ENCODE measurements at regions not wholly inside any gene's neighbourhood (a gene's known extent, or its start where the extent isn't known, plus 50 kb on each side); places are given as distances from the start of the nearest gene placed in this dataset.

DNA sequence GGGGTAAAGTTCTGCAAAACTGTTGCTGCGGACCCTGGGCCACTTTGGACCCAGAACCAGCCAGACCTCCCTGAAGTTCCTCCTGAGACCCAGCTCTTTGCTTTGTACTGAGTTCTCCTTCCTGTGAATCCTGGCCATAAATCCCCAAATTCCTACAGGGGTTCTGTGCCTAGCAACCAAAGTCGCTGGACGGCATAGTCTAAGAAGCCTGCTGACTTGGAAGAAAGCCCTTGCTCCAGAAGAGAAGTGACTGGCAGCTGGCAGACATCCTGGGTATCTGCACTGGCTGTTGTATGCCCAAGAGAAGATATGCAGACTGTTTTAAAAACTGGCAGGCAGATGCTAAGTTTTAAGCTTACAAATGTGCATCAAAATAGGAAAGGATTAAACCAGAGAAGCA, 99.9 kb upstream of the SLC24A4 start:
- Histone ChIP-seq H2AFZ (ENCODE audit: control insufficient read depth, low read length) (no peak overlapping the region), H3K4me2 (ENCODE audit: control insufficient read depth, extremely low read depth, insufficient read depth, low read depth, low read length) (no peak overlapping the region), H4K20me1 (ENCODE audit: control insufficient read depth, extremely low read depth, insufficient read depth, low read length) (no peaks in the 10 kb centered on the region), H3K79me2 (ENCODE audit: control insufficient read depth, insufficient read depth, low read length) (no peaks in the 10 kb centered on the region), H3K4me1 (ENCODE audit: control insufficient read depth, extremely low read depth, insufficient read depth, low read length) (no peaks in the 10 kb centered on the region), H3K36me3 (ENCODE audit: control insufficient read depth in 2 of 2, extremely low read depth in 1 of 2, insufficient read depth in 2 of 2, low read length in 2 of 2) (no peaks in the 10 kb centered on the region), H3K4me3 (ENCODE audit: control insufficient read depth in 2 of 3, extremely low read depth in 1 of 3, insufficient read depth in 2 of 3, low read depth in 1 of 3, low read length in 3 of 3) (no peak overlapping the region), H3K27me3 (ENCODE audit: control insufficient read depth, extremely low read depth, insufficient read depth, low read length) (peaks cover 6% of the 10 kb centered on the region), H3K27ac (ENCODE audit: control insufficient read depth, insufficient read depth, low read length) (no peak overlapping the region), H3K9me1 (ENCODE audit: control insufficient read depth, extremely low read depth, insufficient read depth, low read length) (no peaks in the 10 kb centered on the region), H3K9me3 (ENCODE audit: control insufficient read depth, low read depth, low read length) (no peaks in the 10 kb centered on the region), H3K9ac (ENCODE audit: control insufficient read depth, extremely low read depth, insufficient read depth, low read length) (no peak overlapping the region)
- DNase-seq (ENCODE audit: low read depth, low spot score) = no peak
- no peak for FAIRE-seq
- TF ChIP-seq, protein P1, sequence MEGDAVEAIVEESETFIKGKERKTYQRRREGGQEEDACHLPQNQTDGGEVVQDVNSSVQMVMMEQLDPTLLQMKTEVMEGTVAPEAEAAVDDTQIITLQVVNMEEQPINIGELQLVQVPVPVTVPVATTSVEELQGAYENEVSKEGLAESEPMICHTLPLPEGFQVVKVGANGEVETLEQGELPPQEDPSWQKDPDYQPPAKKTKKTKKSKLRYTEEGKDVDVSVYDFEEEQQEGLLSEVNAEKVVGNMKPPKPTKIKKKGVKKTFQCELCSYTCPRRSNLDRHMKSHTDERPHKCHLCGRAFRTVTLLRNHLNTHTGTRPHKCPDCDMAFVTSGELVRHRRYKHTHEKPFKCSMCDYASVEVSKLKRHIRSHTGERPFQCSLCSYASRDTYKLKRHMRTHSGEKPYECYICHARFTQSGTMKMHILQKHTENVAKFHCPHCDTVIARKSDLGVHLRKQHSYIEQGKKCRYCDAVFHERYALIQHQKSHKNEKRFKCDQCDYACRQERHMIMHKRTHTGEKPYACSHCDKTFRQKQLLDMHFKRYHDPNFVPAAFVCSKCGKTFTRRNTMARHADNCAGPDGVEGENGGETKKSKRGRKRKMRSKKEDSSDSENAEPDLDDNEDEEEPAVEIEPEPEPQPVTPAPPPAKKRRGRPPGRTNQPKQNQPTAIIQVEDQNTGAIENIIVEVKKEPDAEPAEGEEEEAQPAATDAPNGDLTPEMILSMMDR (optimal IDR thresholded peaks at IDR 0.05 in 1 of 3, IDR thresholded peaks at IDR 0.05 in 1 of 3, conservative IDR thresholded peaks at IDR 0.05 in 1 of 3; ENCODE audit: extremely low read depth in 1 of 3, insufficient read depth in 2 of 3, low read length in 3 of 3) = no peak
- no peak for TF ChIP-seq EZH2 (IDR thresholded peaks at IDR 0.05; ENCODE audit: low read length)
- dilution Hi-C loops (cut with MboI; ENCODE audit: extremely low pct_ligation_motif_present, low sequenced_read_pairs) = no loop called here

DNA sequence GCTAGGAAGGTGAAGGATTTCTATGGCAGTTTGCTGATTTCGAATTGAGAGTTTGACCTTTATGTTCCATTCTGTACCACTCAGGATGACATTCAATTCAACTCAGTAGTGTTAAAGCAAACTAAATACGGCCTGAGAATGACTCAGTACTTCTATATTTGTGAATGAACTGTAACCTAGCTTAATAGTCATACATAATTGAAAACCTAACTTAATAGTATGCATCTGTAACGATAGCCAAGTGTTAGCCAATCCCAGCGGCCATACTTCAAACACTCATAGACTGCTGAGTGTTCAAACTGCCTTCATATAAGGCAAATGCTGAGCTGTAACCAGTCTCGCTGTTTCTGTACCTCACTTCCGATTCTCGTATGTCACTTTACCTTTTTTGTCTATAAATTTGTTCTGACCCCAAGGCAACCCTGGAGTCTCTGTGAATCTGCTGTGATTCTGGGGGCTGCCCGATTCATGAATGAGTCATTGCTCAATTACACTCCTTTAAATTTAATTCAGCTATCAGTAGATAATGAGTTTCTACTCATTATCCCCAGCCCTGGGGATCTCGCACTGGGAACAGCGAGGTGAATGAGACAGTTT, 98.5 kb upstream of the SLC24A4 start:
- Histone ChIP-seq H3K79me2 (ENCODE audit: control insufficient read depth, insufficient read depth, low read length) (no peaks in the 10 kb centered on the region), H3K27me3 (ENCODE audit: control insufficient read depth, extremely low read depth, insufficient read depth, low read length) (peaks cover 6% of the 10 kb centered on the region), H3K36me3 (ENCODE audit: control insufficient read depth in 2 of 2, extremely low read depth in 1 of 2, insufficient read depth in 2 of 2, low read length in 2 of 2) (no peaks in the 10 kb centered on the region), H3K9ac (ENCODE audit: control insufficient read depth, extremely low read depth, insufficient read depth, low read length) (no peak overlapping the region), H3K4me1 (ENCODE audit: control insufficient read depth, extremely low read depth, insufficient read depth, low read length) (no peaks in the 10 kb centered on the region), H3K27ac (ENCODE audit: control insufficient read depth, insufficient read depth, low read length) (no peak overlapping the region), H3K9me3 (ENCODE audit: control insufficient read depth, low read depth, low read length) (no peaks in the 10 kb centered on the region), H3K4me2 (ENCODE audit: control insufficient read depth, extremely low read depth, insufficient read depth, low read depth, low read length) (no peak overlapping the region), H4K20me1 (ENCODE audit: control insufficient read depth, extremely low read depth, insufficient read depth, low read length) (no peaks in the 10 kb centered on the region), H3K9me1 (ENCODE audit: control insufficient read depth, extremely low read depth, insufficient read depth, low read length) (no peaks in the 10 kb centered on the region), H2AFZ (ENCODE audit: control insufficient read depth, low read length) (no peak overlapping the region), H3K4me3 (ENCODE audit: control insufficient read depth in 2 of 3, extremely low read depth in 1 of 3, insufficient read depth in 2 of 3, low read depth in 1 of 3, low read length in 3 of 3) (no peak overlapping the region)
- no peak for FAIRE-seq
- no peak for DNase-seq (ENCODE audit: low read depth, low spot score)
- TF ChIP-seq, protein P1 (optimal IDR thresholded peaks at IDR 0.05 in 1 of 3, IDR thresholded peaks at IDR 0.05 in 1 of 3, conservative IDR thresholded peaks at IDR 0.05 in 1 of 3; ENCODE audit: extremely low read depth in 1 of 3, insufficient read depth in 2 of 3, low read length in 3 of 3) = no peak
- no peak for TF ChIP-seq EZH2 (IDR thresholded peaks at IDR 0.05; ENCODE audit: low read length)
- dilution Hi-C loops (cut with MboI; ENCODE audit: extremely low pct_ligation_motif_present, low sequenced_read_pairs) = no loop called here
